ENCODE measurements at regions not wholly inside any gene's neighbourhood (a gene's known extent, or its start where the extent isn't known, plus 50 kb on each side); places are given as distances from the start of the nearest gene placed in this dataset.
"Not testable (repeated sequence)": the region's sequence is repeated elsewhere in the genome, so short reads cannot be mapped to it uniquely, and the experiment has no call there.

DNA sequence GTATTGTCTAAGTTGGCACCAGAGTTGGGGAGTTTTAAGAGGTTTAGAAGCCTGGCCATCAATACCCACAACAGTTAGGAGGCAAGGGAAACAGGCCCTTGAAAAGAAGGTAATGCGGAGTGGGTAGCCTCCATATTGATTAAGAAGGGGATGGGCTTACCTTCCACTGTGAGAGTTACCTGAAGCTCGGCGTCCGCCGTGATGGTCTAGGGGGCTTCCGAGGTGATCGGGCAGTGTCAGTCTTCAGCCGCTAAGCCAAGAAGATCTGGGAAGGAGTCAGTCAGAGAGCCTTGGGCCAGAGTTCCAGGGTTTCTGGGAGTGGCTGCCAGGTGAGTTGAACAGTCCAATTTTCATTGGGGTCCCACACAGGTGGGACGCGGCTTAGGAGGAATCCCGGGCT, 1085.8 kb downstream of the PCDH9 start:
- TF ChIP-seq CSDC2 (CRISPR knock-in tag; IDR thresholded peaks at IDR 0.05); ESRRG (CRISPR knock-in tag; IDR thresholded peaks at IDR 0.05); CREB5 (CRISPR knock-in tag; IDR thresholded peaks at IDR 0.05; ENCODE audit: low read depth): not testable (repeated sequence)
